ENCODE measurements at regions not wholly inside any gene's neighbourhood (a gene's known extent, or its start where the extent isn't known, plus 50 kb on each side); places are given as distances from the start of the nearest gene placed in this dataset.

DNA sequence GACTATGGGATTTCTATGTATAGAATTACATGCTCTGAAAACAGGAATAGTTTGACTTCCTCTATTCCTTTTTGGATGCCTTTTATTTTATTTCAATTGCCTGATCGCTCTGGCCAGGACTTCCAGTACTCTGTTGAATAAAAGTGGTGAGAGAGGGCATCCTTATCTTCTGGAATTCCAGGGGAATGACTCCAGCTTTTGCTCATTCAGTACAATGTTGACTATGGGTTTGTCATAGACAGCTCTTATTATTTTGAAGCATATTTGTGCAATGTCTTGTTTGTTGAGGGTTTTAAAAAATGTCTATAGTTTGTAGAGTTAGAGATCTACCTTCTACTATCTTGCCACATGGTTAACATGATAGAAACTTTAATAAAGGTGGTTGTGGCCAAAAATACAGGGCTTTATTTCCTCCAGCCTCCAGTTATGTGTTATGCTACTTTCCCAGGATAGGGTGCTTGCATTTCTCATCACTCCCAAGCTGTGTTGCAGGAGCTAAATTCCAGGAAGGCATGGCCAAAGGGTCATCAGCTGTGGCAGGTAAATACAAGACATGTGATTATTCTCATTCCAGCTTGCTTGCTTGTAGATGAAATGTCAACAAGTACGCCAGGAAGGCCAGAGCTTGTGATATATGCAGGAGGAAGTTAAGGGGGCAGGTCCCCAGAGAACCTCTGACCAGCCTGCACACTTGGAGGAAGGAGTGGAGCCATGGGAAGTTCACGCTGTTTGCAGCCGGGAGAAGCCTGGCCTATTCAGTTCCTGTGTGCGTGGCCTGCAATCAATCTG lies 142.4 kb upstream of the CPXCR1 start:
- H3K9ac ChIP-seq (ENCODE audit: low read length): no peak overlapping the region
- no peaks in the 10 kb centered on the region for H3K79me2 ChIP-seq (ENCODE audit: low read length)
- no peak for DNase-seq
- H3F3A ChIP-seq (ENCODE audit: insufficient read depth, low read length): no peaks in the 10 kb centered on the region
- H3K27me3 ChIP-seq (replicated peaks; ENCODE audit: insufficient read depth, low read length): no peaks in the 10 kb centered on the region
- no peak overlapping the region for H2AFZ ChIP-seq (ENCODE audit: low read length)
- TF ChIP-seq CTCF (IDR thresholded peaks at IDR 0.05; ENCODE audit: low read length): no peak
- TF ChIP-seq EZH2phosphoT487 (IDR thresholded peaks at IDR 0.05; ENCODE audit: low read length): no peak
- TF ChIP-seq EZH2 (optimal IDR thresholded peaks at IDR 0.05; ENCODE audit: low read depth, low read length): no peak
- no peaks in the 10 kb centered on the region for H3K36me3 ChIP-seq (replicated peaks; ENCODE audit: insufficient read depth, low read length)
- no peaks in the 10 kb centered on the region for H4K20me1 ChIP-seq (ENCODE audit: insufficient read depth, low read length)
- no peaks in the 10 kb centered on the region for H3K9me2 ChIP-seq (replicated peaks; ENCODE audit: insufficient read depth, low read length)
- H3K4me2 ChIP-seq (ENCODE audit: low read depth, low read length): no peak overlapping the region
- no peaks in the 10 kb centered on the region for H3K4me1 ChIP-seq (ENCODE audit: low read length)
- H3K4me3 ChIP-seq (ENCODE audit: low read length): no peak overlapping the region
- no peak overlapping the region for H3K27ac ChIP-seq (ENCODE audit: low read length)
- no peaks in the 10 kb centered on the region for H3K9me3 ChIP-seq (replicated peaks; ENCODE audit: insufficient read depth, low read length)

GRCh38 chrX:88605222-88605583 lies 141.8 kb upstream of the CPXCR1 start:
- no peaks in the 10 kb centered on the region for H3K9me3 ChIP-seq (replicated peaks; ENCODE audit: insufficient read depth, low read length)
- no peaks in the 10 kb centered on the region for H3K9me2 ChIP-seq (replicated peaks; ENCODE audit: insufficient read depth, low read length)
- H3K79me2 ChIP-seq (ENCODE audit: low read length): no peaks in the 10 kb centered on the region
- H3K27me3 ChIP-seq (replicated peaks; ENCODE audit: insufficient read depth, low read length): no peaks in the 10 kb centered on the region
- H3K9ac ChIP-seq (ENCODE audit: low read length): no peak overlapping the region
- DNase-seq: no peak
- no peaks in the 10 kb centered on the region for H3K4me1 ChIP-seq (ENCODE audit: low read length)
- no peaks in the 10 kb centered on the region for H4K20me1 ChIP-seq (ENCODE audit: insufficient read depth, low read length)
- H3F3A ChIP-seq (ENCODE audit: insufficient read depth, low read length): no peaks in the 10 kb centered on the region
- no peak overlapping the region for H3K27ac ChIP-seq (ENCODE audit: low read length)
- no peaks in the 10 kb centered on the region for H3K36me3 ChIP-seq (replicated peaks; ENCODE audit: insufficient read depth, low read length)
- H2AFZ ChIP-seq (ENCODE audit: low read length): no peak overlapping the region
- TF ChIP-seq CTCF (IDR thresholded peaks at IDR 0.05; ENCODE audit: low read length): no peak
- no peak for TF ChIP-seq EZH2 (optimal IDR thresholded peaks at IDR 0.05; ENCODE audit: low read depth, low read length)
- no peak for TF ChIP-seq EZH2phosphoT487 (IDR thresholded peaks at IDR 0.05; ENCODE audit: low read length)
- H3K4me3 ChIP-seq (ENCODE audit: low read length): no peak overlapping the region
- H3K4me2 ChIP-seq (ENCODE audit: low read depth, low read length): no peak overlapping the region

DNA sequence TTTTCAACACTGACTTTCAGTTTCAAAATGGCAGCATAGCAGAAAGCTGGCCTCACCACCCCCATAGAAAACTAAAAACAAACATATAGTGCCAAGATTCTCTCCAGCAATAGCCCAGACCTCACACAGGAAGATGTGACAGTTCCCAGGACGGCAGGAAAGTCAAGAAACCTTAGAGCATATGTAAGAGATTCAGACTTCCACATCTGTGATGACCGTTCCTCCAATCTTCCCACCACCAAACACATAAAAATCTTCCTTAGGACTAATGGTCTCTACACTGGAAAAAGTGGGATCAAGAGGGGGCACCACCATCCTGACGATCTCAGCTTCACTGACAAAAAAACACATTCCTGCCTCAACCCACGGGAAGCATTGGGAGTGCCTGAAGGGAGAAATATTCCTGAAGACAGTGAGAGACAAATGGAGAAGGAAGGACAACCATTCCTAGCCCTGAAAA lies 134.1 kb upstream of the CPXCR1 start:
- Histone ChIP-seq H3K9ac (ENCODE audit: low read length) (peak overlapping the region; percentile 22; the same call in 1 of the 2 replicates), H3K9me2 (replicated peaks; ENCODE audit: insufficient read depth, low read length) (no peaks in the 10 kb centered on the region)

More for the DNA sequence above, 134.1 kb upstream of the CPXCR1 start:
- TF ChIP-seq CTCF (IDR thresholded peaks at IDR 0.05; ENCODE audit: low read length) (no peak), EZH2phosphoT487 (IDR thresholded peaks at IDR 0.05; ENCODE audit: low read length) (no peak), EZH2 (optimal IDR thresholded peaks at IDR 0.05; ENCODE audit: low read depth, low read length) (no peak)
- H3F3A ChIP-seq (ENCODE audit: insufficient read depth, low read length): no peaks in the 10 kb centered on the region
- H3K9me3 ChIP-seq (replicated peaks; ENCODE audit: insufficient read depth, low read length): no peaks in the 10 kb centered on the region
- peak; percentile 35 for DNase-seq
- H3K79me2 ChIP-seq (ENCODE audit: low read length): no peaks in the 10 kb centered on the region
- peak overlapping the region; percentile 45 for H3K4me3 ChIP-seq (ENCODE audit: low read length)
- H3K4me1 ChIP-seq (ENCODE audit: low read length): peaks cover 4% of the 10 kb centered on the region; the same call in 1 of the 2 replicates
- no peaks in the 10 kb centered on the region for H3K36me3 ChIP-seq (replicated peaks; ENCODE audit: insufficient read depth, low read length)
- H4K20me1 ChIP-seq (ENCODE audit: insufficient read depth, low read length): no peaks in the 10 kb centered on the region
- peak overlapping the region; percentile 16; the same call in 1 of the 2 replicates for H3K27ac ChIP-seq (ENCODE audit: low read length)
- H3K27me3 ChIP-seq (replicated peaks; ENCODE audit: insufficient read depth, low read length): no peaks in the 10 kb centered on the region
- H3K4me2 ChIP-seq (ENCODE audit: low read depth, low read length): peak overlapping the region; percentile 69
- H2AFZ ChIP-seq (ENCODE audit: low read length): peak overlapping the region; percentile 84

Data from MM.1S (cell line).